Ovary (tissue), 7 donors: ENCODE measurements at regions not wholly inside any gene's neighbourhood (a gene's known extent, or its start where the extent isn't known, plus 50 kb on each side); places are given as distances from the start of the nearest gene placed in this dataset.

ENCODE experiments used
- DNase-seq, 5 donors: peaks; one replicate each; pipeline ENCODE4 v3.0.0-alpha.2; 2019 to 2020
- H3K27ac ChIP-seq, 2 donors: fragments of 200-600 bp; one replicate each; pipeline versions ENCODE4 v1.5.1 to v1.8.0; 2019 to 2022
- H3K27me3 ChIP-seq: fragments of 200-600 bp; one replicate; pipeline ENCODE4 v1.8.0; 2022
- H3K36me3 ChIP-seq: fragments of 200-600 bp; sonication (generic); one replicate; pipeline ENCODE4 v1.5.1; 2019
- H3K4me1 ChIP-seq: one replicate; pipeline ENCODE4 v1.8.1; 2013; ENCODE audit warnings: mild to moderate bottlenecking, moderate library complexity; ENCODE audit not compliant: insufficient read depth
- H3K4me3 ChIP-seq: fragments of 200-600 bp; sonication (generic); one replicate; pipeline ENCODE4 v1.5.1; 2017
- H3K9me3 ChIP-seq, 2 donors: fragments of 200-600 bp in 1 of 2; sonication (generic) in 1 of 2; one replicate each; pipeline versions ENCODE4 v1.5.1 to v1.8.1; 2013 to 2019; ENCODE audit warnings: mild to moderate bottlenecking in 1 of 2, moderate library complexity in 1 of 2
- CTCF ChIP-seq, 3 donors: fragments of 450-650 bp in 2 of 3; fragments of 200-600 bp in 1 of 3; IDR thresholded peaks; one replicate each; pipeline versions ENCODE4 v1.5.1 to v1.8.0; 2016 to 2022; ENCODE audit warnings: antibody characterized with exemption in 3 of 3, mild to moderate bottlenecking in 1 of 3
- EP300 ChIP-seq: sonication (generic); formaldehyde crosslinking; IDR thresholded peaks from one replicate; pipeline ENCODE4 v1.6.1; 2017; ENCODE audit warnings: antibody characterized with exemption
- POLR2A ChIP-seq: fragments of 450-650 bp; IDR thresholded peaks from one replicate; pipeline ENCODE4 v1.6.1; 2017; ENCODE audit warnings: antibody characterized with exemption, mild to moderate bottlenecking, moderate library complexity
- WGBS, 3 donors: extraction: QIAGEN DNeasy Blood & Tissue Kit in 1 of 3; methylation state at CpG; one replicate each; pipeline versions ENCODE4 v1.1.5 to v1.1.7; 2013 to 2017; 5-methylcytosine and 5-hydroxymethylcytosine counted together
- intact Hi-C, 4 donors: fragments of 100-400 bp; cut with DNase I; formaldehyde crosslinking; loops; one replicate each; pipeline versions ENCODE4 v1.11.0 to v1.15.1; 2022 to 2023
- donor health status: DM: no; HTN: no; CAD: no; lungs with moderate emphysema.
- donor health status: DM: no; HTN: no; CAD: no.
- donor health status: Bipolar disorder and iron deficiency.
- donor health status: DM: no; HTN: no; CAD: no.
- donor health status: DM: yes; HTN: yes; CAD: no.

- intact Hi-C loops = no loop called here
- H3K36me3 ChIP-seq = no peaks in the 10 kb centered on the region
- DNase-seq = no peak
- no peaks in the 10 kb centered on the region for H3K27me3 ChIP-seq
- no peak for TF ChIP-seq EP300
- no peak for TF ChIP-seq CTCF (IDR thresholded peaks at IDR 0.05)
- TF ChIP-seq POLR2A = no peak
- 91 to 94% (median 92%) methylated on average over 1 of the region's 1 CpG for WGBS, 3 donors
- H3K9me3 ChIP-seq = no peaks in the 10 kb centered on the region
- no peak overlapping the region for H3K4me3 ChIP-seq
- H3K4me1 ChIP-seq = peaks cover 8% of the 10 kb centered on the region
- no peak overlapping the region for H3K27ac ChIP-seq
Observed at GRCh38 chr3:73709712-73710111, 85.0 kb upstream of the PDZRN3 start.

- H3K4me1 ChIP-seq = peaks cover 8% of the 10 kb centered on the region
- no peaks in the 10 kb centered on the region for H3K36me3 ChIP-seq
- DNase-seq = no peak
- H3K4me3 ChIP-seq = no peak overlapping the region
- no peaks in the 10 kb centered on the region for H3K9me3 ChIP-seq
- H3K27ac ChIP-seq = no peak overlapping the region
- 50 to 53% (median 51%) methylated on average over 2 of the region's 2 CpGs for WGBS, 3 donors
- TF ChIP-seq CTCF (IDR thresholded peaks at IDR 0.05) = no peak
- no peak for TF ChIP-seq EP300
- TF ChIP-seq POLR2A = no peak
- intact Hi-C loops = no loop called here
- no peaks in the 10 kb centered on the region for H3K27me3 ChIP-seq
Observed at GRCh38 chr3:73708956-73709355, 84.2 kb upstream of the PDZRN3 start.

GRCh38 chr3:73707772-73708171, 83.0 kb upstream of the PDZRN3 start:
- TF ChIP-seq EP300 = no peak
- no peak for TF ChIP-seq CTCF (IDR thresholded peaks at IDR 0.05)
- no peak for TF ChIP-seq POLR2A
- Histone ChIP-seq H3K27ac (no peak overlapping the region), H3K4me1 (peaks cover 8% of the 10 kb centered on the region), H3K4me3 (no peak overlapping the region), H3K36me3 (no peaks in the 10 kb centered on the region), H3K27me3 (no peaks in the 10 kb centered on the region), H3K9me3 (no peaks in the 10 kb centered on the region)
- no peak for DNase-seq
- WGBS, 3 donors = 37 to 62% (median 52%) methylated on average over 2 of the region's 2 CpGs
- intact Hi-C loops = no loop called here

GRCh38 chr3:73706771-73707170, 82.0 kb upstream of the PDZRN3 start:
- Histone ChIP-seq H3K27ac (peak overlapping the region in 1 of 2 donors; percentile 34), H3K27me3 (no peaks in the 10 kb centered on the region), H3K4me1 (peaks cover 8% of the 10 kb centered on the region), H3K36me3 (no peaks in the 10 kb centered on the region), H3K9me3 (no peaks in the 10 kb centered on the region), H3K4me3 (no peak overlapping the region)
- 79 to 93% (median 80%) methylated on average over 1 of the region's 1 CpG for WGBS, 3 donors
- intact Hi-C loops = no loop called here
- TF ChIP-seq CTCF (IDR thresholded peaks at IDR 0.05) (no peak), POLR2A (no peak), EP300 (no peak)
- no peak for DNase-seq

GRCh38 chr3:73705792-73706191, 81.1 kb upstream of the PDZRN3 start:
- intact Hi-C loops = no loop called here
- Histone ChIP-seq H3K27ac (peak overlapping the region in 1 of 2 donors; percentile 34), H3K36me3 (no peaks in the 10 kb centered on the region), H3K4me1 (peaks cover 8% of the 10 kb centered on the region), H3K9me3 (no peaks in the 10 kb centered on the region), H3K4me3 (no peak overlapping the region), H3K27me3 (no peaks in the 10 kb centered on the region)
- TF ChIP-seq EP300 = no peak
- no peak for TF ChIP-seq POLR2A
- no peak for TF ChIP-seq CTCF (IDR thresholded peaks at IDR 0.05)
- DNase-seq = no peak
- WGBS, 3 donors = 5 to 21% (median 9%) methylated on average over 1 of the region's 1 CpG
